Gastrocnemius medialis (tissue), 4 donors: ENCODE measurements at regions not wholly inside any gene's neighbourhood (a gene's known extent, or its start where the extent isn't known, plus 50 kb on each side); places are given as distances from the start of the nearest gene placed in this dataset.
"Not testable (repeated sequence)": the region's sequence is repeated elsewhere in the genome, so short reads cannot be mapped to it uniquely, and the experiment has no call there.

ENCODE experiments used
- ATAC-seq, 2 donors: fragments of 150-250 bp; one replicate each; pipeline ENCODE4 v1.9.1; 2016
- DNase-seq, 2 donors: peaks; one replicate each; pipeline ENCODE4 v3.0.0-alpha.2; 2019
- H3K27ac ChIP-seq, 4 donors: fragments of 200-600 bp; sonication (generic); 1 replicate in 1 of 4; 2 replicates in 3 of 4; pipeline ENCODE4 v1.5.1; 2016 to 2018; ENCODE audit warnings: mild to moderate bottlenecking in 2 of 4, moderate library complexity in 1 of 4
- H3K27me3 ChIP-seq, 3 donors: fragments of 200-600 bp; sonication (generic) in 2 of 3; 1 replicate in 1 of 3; 2 replicates in 2 of 3; pipeline versions ENCODE4 v1.5.1 to v1.6.0; 2016 to 2019; ENCODE audit warnings: mild to moderate bottlenecking in 1 of 3, moderate library complexity in 1 of 3
- H3K36me3 ChIP-seq, 2 donors: fragments of 200-600 bp; sonication (generic) in 1 of 2; one replicate each; pipeline ENCODE4 v1.5.1; 2017 to 2018
- H3K4me1 ChIP-seq, 2 donors: fragments of 200-600 bp; sonication (generic) in 1 of 2; one replicate each; pipeline ENCODE4 v1.5.1; 2016 to 2017; ENCODE audit warnings: mild to moderate bottlenecking in 2 of 2
- H3K4me3 ChIP-seq, 4 donors: fragments of 200-600 bp; sonication (generic) in 3 of 4; 1 replicate in 1 of 4; 2 replicates in 3 of 4; pipeline ENCODE4 v1.5.1; 2016 to 2019; ENCODE audit warnings: mild to moderate bottlenecking in 2 of 4
- H3K9me3 ChIP-seq, 3 donors: fragments of 200-600 bp; sonication (generic) in 2 of 3; 1 replicate in 1 of 3; 2 replicates in 2 of 3; pipeline ENCODE4 v1.5.1; 2016 to 2019
- CTCF ChIP-seq, 5 experiments: fragments of 450-650 bp in 3 of 5; fragments of 200-600 bp in 2 of 5; sonication (generic) in 2 of 5; IDR thresholded peaks in 4 of 5; conservative IDR thresholded peaks in 1 of 5; 1 replicate in 4 of 5; 2 replicates in 1 of 5; pipeline ENCODE4 v1.5.1; 2016 to 2019; ENCODE audit warnings: antibody characterized with exemption in 5 of 5, mild to moderate bottlenecking in 3 of 5, moderate library complexity in 3 of 5
- POLR2A ChIP-seq, 2 donors: fragments of 450-650 bp; IDR thresholded peaks; one replicate each; pipeline ENCODE4 v1.6.1; 2017; ENCODE audit warnings: antibody characterized with exemption in 2 of 2, mild to moderate bottlenecking in 2 of 2, moderate library complexity in 2 of 2
- in situ Hi-C, 4 donors: fragments of 200-750 bp; cut with MboI; loops; one replicate each; pipeline versions ENCODE4 v1.15.0 to v1.8.0; 2017; ENCODE audit warnings: low sequenced_read_pairs in 4 of 4
- intact Hi-C: fragments of 100-400 bp; cut with DNase I; formaldehyde crosslinking; loops from one replicate; pipeline ENCODE4 v1.15.1; 2023; ENCODE audit warnings: low total_unique reads

DNA sequence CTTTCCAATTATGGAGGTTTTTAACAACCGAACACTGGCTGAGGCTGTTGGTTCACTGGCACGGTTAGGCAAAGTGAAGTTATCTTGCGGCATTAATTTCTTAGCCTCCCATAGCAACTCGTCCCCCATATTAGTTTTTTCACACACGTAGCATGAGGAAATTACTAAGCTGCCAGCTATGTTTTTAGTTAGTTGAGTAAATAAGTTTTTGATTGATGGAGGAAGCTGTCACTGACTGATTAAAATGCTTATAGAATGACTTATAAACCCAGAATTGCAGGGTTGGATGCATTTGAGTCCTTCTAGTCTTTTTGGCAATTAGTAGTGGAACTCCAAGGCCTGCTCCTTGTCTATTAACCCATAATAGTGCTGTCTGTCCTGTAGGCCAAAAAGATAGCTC lies 97.1 kb downstream of the ALG10 start:
- in situ Hi-C loops (no loop called here), intact Hi-C loops (no loop called here)
- TF ChIP-seq CTCF (IDR thresholded peaks at IDR 0.05 in 4 of 5, conservative IDR thresholded peaks at IDR 0.05 in 1 of 5) (no peak), POLR2A (IDR thresholded peaks at IDR 0.05) (no peak)
- Histone ChIP-seq H3K27me3 (no peaks in the 10 kb centered on the region), H3K4me3 (no peak overlapping the region), H3K9me3 (no peaks in the 10 kb centered on the region), H3K27ac (no peak overlapping the region), H3K36me3 (no peaks in the 10 kb centered on the region), H3K4me1 (no peaks in the 10 kb centered on the region)
- DNase-seq (no peak), ATAC-seq (no peak)

- in situ Hi-C loops: loop anchor here in 1 of 4 donors (10.0 kb wide), 1 partner anchor 93 kb away; no protein-coding TSS in a partner anchor
These were observed 99.1 kb downstream of the ALG10 start for GRCh38 chr12:34121360-34121759.

DNA sequence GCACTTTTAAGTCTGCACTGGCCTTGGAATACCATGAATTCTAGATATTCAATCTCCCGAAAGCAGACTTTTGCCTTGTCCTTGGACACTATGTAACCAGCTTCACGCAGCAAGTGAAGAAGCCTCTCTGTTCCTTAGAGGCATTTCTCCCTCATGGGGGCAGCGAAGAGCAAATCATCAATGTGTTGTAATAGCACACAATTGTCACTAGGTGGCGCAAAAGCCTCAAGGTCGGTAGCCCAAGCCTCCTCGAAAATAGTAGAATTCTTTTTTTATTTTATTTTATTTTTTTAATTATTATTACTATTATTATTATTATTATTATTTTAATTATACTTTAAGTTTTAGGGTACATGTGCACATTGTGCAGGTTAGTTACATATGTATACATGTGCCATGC lies 100.8 kb downstream of the ALG10 start:
- ATAC-seq, H3K27me3 ChIP-seq, DNase-seq, H3K9me3 ChIP-seq, H3K27ac ChIP-seq, H3K36me3 ChIP-seq, H3K4me1 ChIP-seq, H3K4me3 ChIP-seq: not testable (repeated sequence)
- peak in 4 of 5 experiments; percentile 28 to 77 (median 49) for TF ChIP-seq CTCF (IDR thresholded peaks at IDR 0.05 in 4 of 5, conservative IDR thresholded peaks at IDR 0.05 in 1 of 5)
- intact Hi-C loops (loop anchor here (2.0 kb wide), 1 partner anchor 96 kb away; no protein-coding TSS in a partner anchor), in situ Hi-C loops (loop anchor here in 1 of 4 donors (10.0 kb wide), 1 partner anchor 92 kb away; no protein-coding TSS in a partner anchor)

More at GRCh38 chr12:34121360-34121759, 99.1 kb downstream of the ALG10 start:
- ATAC-seq (no peak), DNase-seq (no peak)
- Histone ChIP-seq H3K36me3 (no peaks in the 10 kb centered on the region), H3K27me3 (no peaks in the 10 kb centered on the region), H3K9me3 (no peaks in the 10 kb centered on the region), H3K27ac (no peak overlapping the region), H3K4me3 (no peak overlapping the region), H3K4me1 (no peaks in the 10 kb centered on the region)
- intact Hi-C loops: no loop called here
- TF ChIP-seq POLR2A (IDR thresholded peaks at IDR 0.05) (no peak), CTCF (IDR thresholded peaks at IDR 0.05 in 4 of 5, conservative IDR thresholded peaks at IDR 0.05 in 1 of 5) (no peak)

GRCh38 chr12:34124608-34125007 lies 102.3 kb downstream of the ALG10 start:
- H3K27me3 ChIP-seq: no peaks in the 10 kb centered on the region
- ATAC-seq: no peak
- no peak overlapping the region for H3K4me3 ChIP-seq
- H3K27ac ChIP-seq: no peak overlapping the region
- H3K36me3 ChIP-seq: no peaks in the 10 kb centered on the region
- H3K4me1 ChIP-seq: no peaks in the 10 kb centered on the region
- TF ChIP-seq POLR2A (IDR thresholded peaks at IDR 0.05) (no peak), CTCF (IDR thresholded peaks at IDR 0.05 in 4 of 5, conservative IDR thresholded peaks at IDR 0.05 in 1 of 5) (no peak)
- in situ Hi-C loops: loop anchor here in 1 of 4 donors (10.0 kb wide), 1 partner anchor 90 kb away; no protein-coding TSS in a partner anchor
- DNase-seq: no peak
- intact Hi-C loops: no loop called here
- H3K9me3 ChIP-seq: no peaks in the 10 kb centered on the region

- Histone ChIP-seq H3K27me3 (no peaks in the 10 kb centered on the region), H3K27ac (no peak overlapping the region), H3K9me3 (no peaks in the 10 kb centered on the region), H3K4me3 (peak overlapping the region in 1 of 4 donors; percentile 12), H3K36me3 (no peaks in the 10 kb centered on the region), H3K4me1 (no peaks in the 10 kb centered on the region)
- no peak for ATAC-seq
- DNase-seq: no peak
- in situ Hi-C loops (loop anchor here in 1 of 4 donors (10.0 kb wide), 1 partner anchor 89 kb away; no protein-coding TSS in a partner anchor), intact Hi-C loops (no loop called here)
- no peak for TF ChIP-seq POLR2A (IDR thresholded peaks at IDR 0.05)
These were observed 103.9 kb downstream of the ALG10 start for GRCh38 chr12:34126239-34126641.
